OCI-LY3 (cell line): ENCODE measurements at regions not wholly inside any gene's neighbourhood (a gene's known extent, or its start where the extent isn't known, plus 50 kb on each side); places are given as distances from the start of the nearest gene placed in this dataset.

ENCODE experiments used
- CTCF ChIP-seq: fragments of 200-600, 300-600 bp; sonication (generic); IDR thresholded peaks from 2 replicates; pipeline ENCODE4 v1.5.1; 2014; ENCODE audit warnings: antibody characterized with exemption, low read length, low read depth
- EZH2phosphoT487 ChIP-seq: fragments of 200-600 bp; shearing (Covaris generic); IDR thresholded peaks from 2 replicates; pipeline ENCODE4 v1.6.1; 2018; ENCODE audit warnings: antibody characterized with exemption, mixed run types, low read depth

- TF ChIP-seq CTCF, result no peak
- no peak for TF ChIP-seq EZH2phosphoT487
These were observed 232.1 kb downstream of the TDRD3 start for GRCh38 chr13:60629158-60629557.
